ENCODE measurements at regions not wholly inside any gene's neighbourhood (a gene's known extent, or its start where the extent isn't known, plus 50 kb on each side); places are given as distances from the start of the nearest gene placed in this dataset.

- DNase-seq, result no peak
Observed at GRCh38 chr15:88403351-88403791, 63.8 kb downstream of the MRPL46 start.

DNA sequence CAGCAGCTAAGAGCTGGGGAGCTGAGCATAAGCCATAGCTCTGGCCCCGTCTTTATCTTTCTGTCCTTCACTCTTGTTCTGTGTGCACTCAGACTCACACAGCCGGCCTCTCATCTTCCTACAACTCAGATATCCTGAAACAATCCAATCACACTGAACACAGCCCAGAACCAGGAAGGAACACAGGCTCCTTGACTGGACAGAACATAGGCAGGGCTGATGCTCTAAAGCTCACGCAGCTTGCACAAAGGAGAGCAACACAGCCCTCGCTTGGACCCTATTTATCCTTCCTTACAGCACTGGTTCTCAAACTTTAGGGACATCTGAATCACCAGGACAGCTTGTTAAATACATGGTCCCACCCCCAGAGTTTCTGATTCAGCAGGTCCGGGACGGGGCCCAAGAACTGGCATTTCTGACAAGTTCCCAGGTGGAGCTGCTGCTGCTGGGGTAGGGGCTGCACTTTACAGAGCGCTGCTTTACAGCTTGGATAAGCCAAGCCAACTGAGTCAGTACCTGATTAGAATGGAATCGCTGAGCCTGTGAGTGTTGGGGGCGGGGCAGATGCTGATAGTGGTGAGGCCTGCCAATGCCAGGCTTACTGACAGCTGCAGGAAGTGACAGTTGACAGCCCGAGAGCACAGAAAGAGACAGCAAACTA, 65.1 kb downstream of the MRPL46 start:
- DNase-seq, result peak; percentile 37

GRCh38 chr15:88401251-88401995, 65.8 kb downstream of the MRPL46 start:
- peak; percentile 27 for DNase-seq

DNA sequence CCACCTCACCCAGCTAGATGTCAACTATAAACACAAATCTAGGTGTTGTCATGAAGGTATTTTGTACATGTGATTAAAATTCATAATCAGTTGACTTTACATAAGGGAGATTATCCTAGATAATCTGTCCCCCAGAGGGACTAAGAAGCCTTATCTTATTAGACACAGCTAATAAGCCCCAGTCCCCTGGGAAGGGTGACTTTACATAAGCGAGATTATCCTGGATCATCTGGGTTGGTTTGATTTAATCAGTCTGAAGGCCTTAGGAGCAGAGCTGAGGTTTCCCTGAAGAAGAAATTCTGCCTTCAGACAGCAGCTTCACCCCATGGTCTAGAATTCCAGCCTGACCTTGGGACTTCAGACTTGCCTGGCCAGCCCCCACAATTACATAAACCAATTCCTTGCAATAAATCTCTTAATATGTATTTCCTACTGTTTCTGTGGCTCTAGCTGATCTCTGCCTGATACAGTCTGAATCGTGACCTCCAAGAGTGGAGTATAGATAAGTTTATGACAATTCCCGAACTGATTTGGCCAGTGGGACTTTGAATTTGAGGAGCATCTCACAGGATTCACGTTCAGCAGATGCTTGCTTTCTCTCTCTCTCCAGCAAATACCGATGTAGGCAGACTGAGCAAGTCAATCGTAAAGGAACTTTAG, 66.5 kb downstream of the MRPL46 start:
- DNase-seq, result no peak

DNA sequence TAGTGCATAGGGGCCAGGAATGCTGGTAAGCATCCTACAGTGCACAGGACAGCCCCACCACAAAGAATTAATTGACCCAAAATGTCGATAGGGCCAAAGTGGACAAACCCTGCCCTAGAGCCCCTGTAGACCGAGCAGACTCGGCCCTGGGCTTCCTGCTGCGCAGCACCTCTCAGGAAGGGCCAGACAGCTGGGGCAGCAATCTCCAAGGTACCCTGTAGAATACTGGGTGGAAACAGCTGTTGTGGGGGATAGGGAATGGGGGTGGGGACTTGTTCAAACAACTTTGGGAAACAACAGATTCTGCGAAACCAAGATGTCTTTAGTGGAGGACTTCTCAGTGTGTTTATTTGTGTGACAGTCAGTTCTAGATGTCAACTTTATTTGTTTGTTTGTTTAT, 67.1 kb downstream of the MRPL46 start:
- no peak for DNase-seq

- DNase-seq, result no peak
Observed at GRCh38 chr15:88399021-88399685, 68.0 kb downstream of the MRPL46 start.

DNA sequence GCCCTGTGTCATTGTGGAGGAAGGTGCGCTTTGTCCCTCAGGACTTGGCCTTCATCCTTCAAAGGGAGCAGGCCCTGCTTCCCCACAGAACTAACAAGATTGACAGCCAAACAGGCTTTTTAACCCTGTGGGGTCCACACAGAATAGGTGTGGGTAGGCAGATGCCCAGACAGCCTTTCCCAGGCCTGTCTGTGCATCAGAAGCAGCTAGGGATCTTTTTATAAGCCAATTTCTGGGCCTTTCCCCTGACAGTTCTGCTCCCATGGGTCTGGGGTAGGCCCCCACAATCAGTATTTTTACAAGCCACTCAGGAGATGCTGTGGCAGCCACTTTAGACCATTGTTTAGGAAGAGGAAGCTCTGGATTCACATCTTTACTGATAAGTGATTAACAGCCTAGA, 69.2 kb downstream of the MRPL46 start:
- DNase-seq, result no peak

DNA sequence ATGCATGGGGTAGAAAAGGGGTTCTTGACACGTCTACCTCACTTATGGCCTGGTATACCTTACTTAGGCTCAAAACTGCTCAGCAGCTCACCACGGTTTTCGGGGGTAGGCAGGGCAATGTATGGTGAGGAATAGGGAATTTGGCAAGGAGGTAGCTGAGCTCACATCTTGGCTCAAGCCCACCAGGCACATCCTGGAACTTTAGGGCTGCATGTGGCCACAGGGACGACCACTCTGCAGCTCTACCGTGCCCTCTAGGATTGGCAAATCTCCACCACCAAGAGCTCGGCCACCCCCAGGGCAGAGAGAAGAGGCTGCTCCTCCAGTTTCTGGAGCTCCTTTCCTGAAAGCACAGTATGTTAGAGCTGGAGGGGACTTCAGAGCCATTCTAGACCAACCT, 69.7 kb downstream of the MRPL46 start:
- DNase-seq, result no peak

- no peak for DNase-seq
Observed at GRCh38 chr15:88395872-88396781, 71.1 kb downstream of the MRPL46 start.

DNA sequence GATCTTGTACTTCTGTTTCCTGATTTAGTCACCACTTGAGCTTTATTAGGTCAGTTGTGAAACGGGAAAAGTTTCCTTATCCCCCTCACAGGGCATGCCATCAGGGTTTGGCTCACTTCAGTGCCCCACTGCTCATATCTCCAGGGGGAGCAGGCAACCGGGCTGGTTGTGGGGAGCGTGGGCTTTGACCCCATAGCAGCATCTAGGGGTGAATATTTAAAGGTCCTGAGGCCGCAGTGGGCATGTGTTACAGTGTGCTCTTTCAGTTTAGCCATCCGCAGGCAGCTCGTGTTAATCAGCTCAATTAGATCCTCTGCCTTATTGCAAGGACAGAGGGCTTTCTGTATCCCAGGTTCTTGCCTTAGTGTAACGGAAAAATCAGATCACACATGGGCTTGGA, 71.9 kb downstream of the MRPL46 start:
- no peak for DNase-seq

- DNase-seq, result no peak
Observed at GRCh38 chr15:88394553-88395145, 72.5 kb downstream of the MRPL46 start.

- no peak for DNase-seq
Observed at GRCh38 chr15:88393719-88394519, 73.3 kb downstream of the MRPL46 start.

DNA sequence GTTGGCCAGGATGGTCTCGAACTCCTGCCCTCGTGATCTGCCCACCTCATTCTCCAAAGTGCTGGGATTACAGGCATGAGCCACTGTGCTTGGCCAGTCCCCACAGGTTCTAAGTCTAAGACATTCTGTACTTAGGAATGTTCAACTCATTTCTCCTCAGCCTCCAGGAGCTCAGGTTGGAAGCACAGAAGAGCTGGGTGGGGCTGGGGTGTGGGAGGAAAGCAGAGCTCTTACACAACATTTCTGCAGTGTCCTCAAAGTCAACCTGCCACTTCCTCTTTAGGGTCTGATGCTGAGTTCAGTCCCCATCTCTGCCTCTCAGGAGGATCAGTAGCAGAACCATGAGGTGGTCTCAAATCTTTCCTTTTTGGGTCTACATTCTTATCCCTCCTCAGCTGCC, 75.5 kb downstream of the MRPL46 start:
- no peak for DNase-seq

GRCh38 chr15:88391006-88391405, 76.2 kb downstream of the MRPL46 start:
- DNase-seq, result no peak

DNA sequence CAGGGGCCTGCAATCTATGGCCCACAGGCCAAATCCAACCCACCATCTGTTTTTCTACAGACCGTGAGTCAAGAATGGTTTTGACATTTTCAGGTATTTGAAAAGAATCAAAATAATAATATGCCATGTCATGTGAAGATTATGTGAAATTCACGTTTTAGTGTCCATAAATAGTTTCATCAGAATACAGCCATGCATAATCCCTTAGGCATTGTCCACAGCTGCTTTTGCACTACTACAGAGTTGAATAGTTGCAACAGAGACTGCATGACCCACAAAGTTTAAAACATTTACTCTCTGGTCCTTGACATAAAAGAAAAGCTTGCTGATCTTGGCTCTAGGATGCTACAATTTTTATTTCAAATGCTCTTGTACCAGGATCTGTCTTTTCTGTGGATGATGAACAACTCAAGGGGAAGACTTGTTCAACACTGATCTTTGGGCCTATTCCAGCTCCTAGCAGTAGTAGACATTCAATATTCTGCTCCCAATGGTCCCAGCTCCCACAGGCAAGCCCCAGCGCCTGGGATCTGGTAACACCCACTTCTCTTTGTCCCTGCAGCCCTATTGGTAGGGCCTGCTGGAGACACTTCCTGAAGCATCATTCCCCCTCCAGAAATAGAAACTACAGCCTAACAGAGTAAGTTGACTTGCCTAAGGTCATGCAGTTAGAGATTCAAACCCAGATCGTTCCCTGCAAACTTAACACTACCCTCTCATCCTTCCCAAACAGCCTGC, 76.9 kb downstream of the MRPL46 start:
- no peak for DNase-seq

DNA sequence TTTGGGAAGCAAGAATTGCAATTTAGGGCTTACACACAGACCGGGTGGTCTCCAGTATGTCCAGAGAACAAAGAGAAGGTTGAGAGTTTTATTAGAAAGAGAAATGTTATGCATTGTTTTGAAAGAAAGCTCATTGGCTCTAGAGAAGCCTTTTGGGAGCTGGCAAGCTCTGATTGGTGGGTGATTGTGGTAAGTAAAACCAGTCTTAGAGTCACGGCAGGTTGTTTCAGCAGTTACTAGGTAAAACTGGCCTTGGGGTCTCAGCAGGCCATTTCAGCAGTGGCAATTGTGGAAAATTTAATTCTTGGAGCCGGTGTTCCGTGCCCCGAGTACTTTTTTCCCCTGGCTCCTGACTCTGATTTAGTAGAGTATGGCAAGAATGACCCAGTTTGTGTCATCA, 78.1 kb downstream of the MRPL46 start:
- DNase-seq, result no peak

- DNase-seq, result no peak
Observed at GRCh38 chr15:88388686-88389085, 78.5 kb downstream of the MRPL46 start.

DNA sequence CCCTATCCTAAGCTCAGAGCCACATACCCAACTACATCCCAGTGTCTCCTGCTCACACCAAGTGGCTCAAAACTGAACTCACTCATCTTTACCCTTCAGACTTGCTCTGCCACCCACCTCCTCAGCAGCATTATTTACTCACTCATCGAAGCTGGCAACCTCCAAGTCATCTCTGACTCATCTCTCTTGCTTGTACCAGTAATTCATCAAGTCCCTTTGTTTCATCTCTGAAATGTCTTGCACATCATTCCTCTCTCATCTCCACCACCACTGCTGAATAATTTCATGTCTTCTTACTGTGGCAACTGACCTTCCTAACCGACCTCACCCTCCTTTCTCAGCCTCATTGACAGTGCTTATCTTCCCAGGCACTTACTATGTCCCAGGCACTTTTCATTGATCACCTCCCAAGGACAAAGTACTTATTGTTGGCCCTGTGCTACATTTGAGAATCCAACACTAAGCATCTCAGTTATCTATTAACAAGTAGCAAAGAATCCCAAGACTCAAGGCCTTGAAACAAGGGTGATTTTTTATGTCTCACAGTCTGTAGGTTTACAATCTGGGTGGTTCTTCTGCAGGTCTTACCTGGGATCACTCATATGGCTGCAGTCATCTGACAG, 82.0 kb downstream of the MRPL46 start:
- no peak for DNase-seq

GRCh38 chr15:88383354-88383753, 83.8 kb downstream of the MRPL46 start:
- no peak for DNase-seq

DNA sequence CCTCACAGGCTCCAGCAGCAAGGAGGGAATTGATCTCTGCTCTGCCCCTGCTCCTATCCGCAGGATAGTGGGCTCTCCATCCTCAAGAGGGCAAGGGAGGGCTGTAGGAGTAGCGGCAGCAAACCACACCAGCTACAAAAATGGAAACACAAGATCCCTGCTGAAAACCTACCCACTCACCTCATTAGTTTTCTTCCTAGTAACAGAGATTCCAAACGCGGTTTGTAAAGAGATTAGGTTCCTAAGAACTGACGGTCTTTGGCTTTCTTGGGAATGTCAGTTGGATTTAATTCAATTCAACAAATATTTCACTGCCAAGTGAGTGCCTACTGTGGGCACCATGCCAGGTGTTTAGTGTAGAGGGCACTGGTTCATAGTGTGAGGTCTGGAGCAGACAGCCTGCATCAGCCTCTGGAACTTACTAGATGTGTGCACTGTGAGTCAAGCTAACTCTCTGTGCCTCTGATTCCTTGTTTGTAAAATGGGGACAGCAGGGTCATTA, 84.7 kb downstream of the MRPL46 start:
- DNase-seq, result no peak
